NCI-H748 (cell line): ENCODE measurements at regions not wholly inside any gene's neighbourhood (a gene's known extent, or its start where the extent isn't known, plus 50 kb on each side); places are given as distances from the start of the nearest gene placed in this dataset.

Source experiments
- DNase-seq: peaks from one replicate; lab custom pipeline; 2025; ENCODE audit not compliant: unreplicated experiment; lab: John Stamatoyannopoulos, UW

GRCh38 chr6:139583420-139583819 is 209.0 kb upstream of the CITED2 start:
- no peak for DNase-seq

- DNase-seq: no peak
These were observed 208.5 kb upstream of the CITED2 start for GRCh38 chr6:139582956-139583355.

- no peak for DNase-seq
These were observed 207.0 kb upstream of the CITED2 start for GRCh38 chr6:139581485-139581865.

- no peak for DNase-seq
These were observed 206.4 kb upstream of the CITED2 start for GRCh38 chr6:139580592-139581484.

GRCh38 chr6:139577763-139578604 is 203.5 kb upstream of the CITED2 start:
- DNase-seq: no peak

- DNase-seq: no peak
These were observed 202.8 kb upstream of the CITED2 start for GRCh38 chr6:139577124-139577762.

GRCh38 chr6:139572001-139572400 is 197.6 kb upstream of the CITED2 start:
- DNase-seq: no peak

- DNase-seq: no peak
These were observed 195.7 kb upstream of the CITED2 start for GRCh38 chr6:139570166-139570565.

GRCh38 chr6:139569566-139569965 is 195.1 kb upstream of the CITED2 start:
- no peak for DNase-seq

- no peak for DNase-seq
These were observed 194.6 kb upstream of the CITED2 start for GRCh38 chr6:139568956-139569538.

GRCh38 chr6:139568151-139568955 is 193.9 kb upstream of the CITED2 start:
- DNase-seq: no peak

GRCh38 chr6:139567095-139567494 is 192.6 kb upstream of the CITED2 start:
- no peak for DNase-seq

- no peak for DNase-seq
These were observed 191.1 kb upstream of the CITED2 start for GRCh38 chr6:139565591-139565990.

- DNase-seq: no peak
These were observed 183.1 kb upstream of the CITED2 start for GRCh38 chr6:139557547-139557946.

- DNase-seq: no peak
These were observed 182.1 kb upstream of the CITED2 start for GRCh38 chr6:139556532-139556931.

GRCh38 chr6:139553916-139554315 is 179.5 kb upstream of the CITED2 start:
- DNase-seq: no peak

- no peak for DNase-seq
These were observed 176.9 kb upstream of the CITED2 start for GRCh38 chr6:139551376-139551775.

- no peak for DNase-seq
These were observed 175.9 kb upstream of the CITED2 start for GRCh38 chr6:139550361-139550760.

GRCh38 chr6:139549561-139550070 is 175.2 kb upstream of the CITED2 start:
- no peak for DNase-seq

GRCh38 chr6:139547804-139548203 is 173.4 kb upstream of the CITED2 start:
- no peak for DNase-seq
